COLO829 (cell line): ENCODE measurements at regions not wholly inside any gene's neighbourhood (a gene's known extent, or its start where the extent isn't known, plus 50 kb on each side); places are given as distances from the start of the nearest gene placed in this dataset.
A peak's percentile ranks its signal among the peaks of the same experiment; 100 is the strongest.
"Not testable (repeated sequence)": the region's sequence is repeated elsewhere in the genome, so short reads cannot be mapped to it uniquely, and the experiment has no call there.

Experiments
- DNase-seq: peaks from one replicate; pipeline ENCODE4 v3.0.0; 2012; ENCODE audit warnings: low spot score

GRCh38 chr13:82202398-82202797 lies 1679.9 kb downstream of the SLITRK1 start:
- DNase-seq, result no peak

GRCh38 chr13:82196087-82196486 lies 1686.2 kb downstream of the SLITRK1 start:
- no peak for DNase-seq

GRCh38 chr13:82187227-82187626 lies 1695.0 kb downstream of the SLITRK1 start:
- DNase-seq, result no peak

GRCh38 chr13:82176751-82177150 lies 1705.5 kb downstream of the SLITRK1 start:
- no peak for DNase-seq

- DNase-seq, result peak; percentile 5
Observed at GRCh38 chr13:82165396-82166174, 1716.7 kb downstream of the SLITRK1 start.

GRCh38 chr13:82164780-82165395 lies 1717.4 kb downstream of the SLITRK1 start:
- DNase-seq, result not testable (repeated sequence)

GRCh38 chr13:82147526-82147925 lies 1734.7 kb downstream of the SLITRK1 start:
- DNase-seq, result no peak

- no peak for DNase-seq
Observed at GRCh38 chr13:82136880-82137279, 1745.4 kb downstream of the SLITRK1 start.

- DNase-seq, result no peak
Observed at GRCh38 chr13:82129281-82129680, 1753.0 kb downstream of the SLITRK1 start.

GRCh38 chr13:82118589-82118988 lies 1763.7 kb downstream of the SLITRK1 start:
- no peak for DNase-seq

- DNase-seq, result no peak
Observed at GRCh38 chr13:82116422-82116989, 1765.8 kb downstream of the SLITRK1 start.

GRCh38 chr13:82115391-82115790 lies 1766.9 kb downstream of the SLITRK1 start:
- no peak for DNase-seq

GRCh38 chr13:82096256-82096655 lies 1755.3 kb upstream of the SPRY2 start:
- no peak for DNase-seq

GRCh38 chr13:82092312-82092711 lies 1751.4 kb upstream of the SPRY2 start:
- DNase-seq, result no peak

- DNase-seq, result no peak
Observed at GRCh38 chr13:82088781-82089180, 1747.9 kb upstream of the SPRY2 start.

- DNase-seq, result no peak
Observed at GRCh38 chr13:82076496-82076895, 1735.6 kb upstream of the SPRY2 start.

GRCh38 chr13:82070416-82070815 lies 1729.5 kb upstream of the SPRY2 start:
- DNase-seq, result no peak

- no peak for DNase-seq
Observed at GRCh38 chr13:82062772-82063171, 1721.8 kb upstream of the SPRY2 start.

- DNase-seq, result no peak
Observed at GRCh38 chr13:82058364-82058763, 1717.4 kb upstream of the SPRY2 start.

GRCh38 chr13:82045316-82045715 lies 1704.4 kb upstream of the SPRY2 start:
- DNase-seq, result not testable (repeated sequence)

GRCh38 chr13:82036602-82037001 lies 1695.7 kb upstream of the SPRY2 start:
- DNase-seq, result no peak

GRCh38 chr13:82011355-82011754 lies 1670.4 kb upstream of the SPRY2 start:
- DNase-seq, result no peak

GRCh38 chr13:82010780-82011179 lies 1669.9 kb upstream of the SPRY2 start:
- DNase-seq, result no peak
